ENCODE measurements at regions not wholly inside any gene's neighbourhood (a gene's known extent, or its start where the extent isn't known, plus 50 kb on each side); places are given as distances from the start of the nearest gene placed in this dataset.

DNA sequence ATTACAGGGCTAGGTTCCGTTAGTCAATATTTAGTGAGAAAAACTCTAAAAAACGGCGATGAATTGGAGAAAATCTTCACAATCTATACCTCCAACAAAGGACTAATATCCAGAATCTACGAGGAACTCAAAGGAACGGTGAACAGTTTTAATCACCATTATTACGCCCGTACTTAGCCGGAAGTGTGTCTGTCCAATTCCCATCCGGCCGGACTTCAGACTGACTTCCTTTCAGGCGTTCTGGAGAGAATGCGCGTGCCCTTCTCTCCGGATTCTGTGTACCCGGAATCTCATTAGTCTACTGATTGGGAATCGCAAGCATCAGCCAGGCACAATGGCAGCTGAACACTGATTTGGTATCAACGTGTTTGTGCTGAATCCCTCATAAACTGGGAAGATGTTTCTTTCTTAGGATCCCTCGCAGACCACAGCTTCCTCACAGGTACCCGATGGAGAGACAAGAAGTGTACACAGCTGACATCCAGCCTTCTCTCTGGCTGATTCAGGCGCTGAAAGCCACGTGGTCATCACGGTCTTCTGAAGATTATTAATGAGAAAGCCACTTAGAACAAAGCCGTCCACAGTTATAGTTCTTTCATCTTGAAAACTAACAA is 239.9 kb downstream of the ZNF516 start (continued):
- TF ChIP-seq SPI1 (IDR thresholded peaks at IDR 0.05; ENCODE audit: borderline replicate concordance, low read depth, low read length) (no peak), STAT5B (CRISPR knock-in tag; IDR thresholded peaks at IDR 0.05) (no peak), TRIM24 (IDR thresholded peaks at IDR 0.05) (peak in 1 of 2 experiments; percentile 34; a peak in 1 of 4 replicates), KLF6 (CRISPR knock-in tag; IDR thresholded peaks at IDR 0.05; ENCODE audit: borderline replicate concordance) (no peak), DDX20 (tag; IDR thresholded peaks at IDR 0.05; ENCODE audit: low read depth) (no peak), SMC3 (conservative IDR thresholded peaks at IDR 0.05; ENCODE audit: insufficient read depth, low read depth, low read length) (no peak), NELFE (IDR thresholded peaks at IDR 0.05; ENCODE audit: insufficient read depth, insufficient read length) (no peak), MCM7 (IDR thresholded peaks at IDR 0.05) (no peak), FUS (optimal IDR thresholded peaks at IDR 0.05; ENCODE audit: low read depth, low read length) (no peak), CEBPB (tag; IDR thresholded peaks at IDR 0.05) (no peak), ZEB2 (IDR thresholded peaks at IDR 0.05) (peak; percentile 51; the same call in 1 of the 2 replicates), BHLHE40 (IDR thresholded peaks at IDR 0.05; ENCODE audit: low read length) (no peak), EGR1 (conservative IDR thresholded peaks at IDR 0.05) (no peak), ZFP30 (CRISPR knock-in tag; IDR thresholded peaks at IDR 0.05; ENCODE audit: borderline replicate concordance) (no peak), ZNF778 (CRISPR knock-in tag; IDR thresholded peaks at IDR 0.05) (no peak)
- TF ChIP-seq, protein P1, sequence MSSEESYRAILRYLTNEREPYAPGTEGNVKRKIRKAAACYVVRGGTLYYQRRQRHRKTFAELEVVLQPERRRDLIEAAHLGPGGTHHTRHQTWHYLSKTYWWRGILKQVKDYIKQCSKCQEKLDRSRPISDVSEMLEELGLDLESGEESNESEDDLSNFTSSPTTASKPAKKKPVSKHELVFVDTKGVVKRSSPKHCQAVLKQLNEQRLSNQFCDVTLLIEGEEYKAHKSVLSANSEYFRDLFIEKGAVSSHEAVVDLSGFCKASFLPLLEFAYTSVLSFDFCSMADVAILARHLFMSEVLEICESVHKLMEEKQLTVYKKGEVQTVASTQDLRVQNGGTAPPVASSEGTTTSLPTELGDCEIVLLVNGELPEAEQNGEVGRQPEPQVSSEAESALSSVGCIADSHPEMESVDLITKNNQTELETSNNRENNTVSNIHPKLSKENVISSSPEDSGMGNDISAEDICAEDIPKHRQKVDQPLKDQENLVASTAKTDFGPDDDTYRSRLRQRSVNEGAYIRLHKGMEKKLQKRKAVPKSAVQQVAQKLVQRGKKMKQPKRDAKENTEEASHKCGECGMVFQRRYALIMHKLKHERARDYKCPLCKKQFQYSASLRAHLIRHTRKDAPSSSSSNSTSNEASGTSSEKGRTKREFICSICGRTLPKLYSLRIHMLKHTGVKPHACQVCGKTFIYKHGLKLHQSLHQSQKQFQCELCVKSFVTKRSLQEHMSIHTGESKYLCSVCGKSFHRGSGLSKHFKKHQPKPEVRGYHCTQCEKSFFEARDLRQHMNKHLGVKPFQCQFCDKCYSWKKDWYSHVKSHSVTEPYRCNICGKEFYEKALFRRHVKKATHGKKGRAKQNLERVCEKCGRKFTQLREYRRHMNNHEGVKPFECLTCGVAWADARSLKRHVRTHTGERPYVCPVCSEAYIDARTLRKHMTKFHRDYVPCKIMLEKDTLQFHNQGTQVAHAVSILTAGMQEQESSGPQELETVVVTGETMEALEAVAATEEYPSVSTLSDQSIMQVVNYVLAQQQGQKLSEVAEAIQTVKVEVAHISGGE (CRISPR knock-in tag; IDR thresholded peaks at IDR 0.05), result peak in 2 of 3 experiments; percentile 90 to 98; a peak in 4 of 6 replicates
- TF ChIP-seq, protein P2, sequence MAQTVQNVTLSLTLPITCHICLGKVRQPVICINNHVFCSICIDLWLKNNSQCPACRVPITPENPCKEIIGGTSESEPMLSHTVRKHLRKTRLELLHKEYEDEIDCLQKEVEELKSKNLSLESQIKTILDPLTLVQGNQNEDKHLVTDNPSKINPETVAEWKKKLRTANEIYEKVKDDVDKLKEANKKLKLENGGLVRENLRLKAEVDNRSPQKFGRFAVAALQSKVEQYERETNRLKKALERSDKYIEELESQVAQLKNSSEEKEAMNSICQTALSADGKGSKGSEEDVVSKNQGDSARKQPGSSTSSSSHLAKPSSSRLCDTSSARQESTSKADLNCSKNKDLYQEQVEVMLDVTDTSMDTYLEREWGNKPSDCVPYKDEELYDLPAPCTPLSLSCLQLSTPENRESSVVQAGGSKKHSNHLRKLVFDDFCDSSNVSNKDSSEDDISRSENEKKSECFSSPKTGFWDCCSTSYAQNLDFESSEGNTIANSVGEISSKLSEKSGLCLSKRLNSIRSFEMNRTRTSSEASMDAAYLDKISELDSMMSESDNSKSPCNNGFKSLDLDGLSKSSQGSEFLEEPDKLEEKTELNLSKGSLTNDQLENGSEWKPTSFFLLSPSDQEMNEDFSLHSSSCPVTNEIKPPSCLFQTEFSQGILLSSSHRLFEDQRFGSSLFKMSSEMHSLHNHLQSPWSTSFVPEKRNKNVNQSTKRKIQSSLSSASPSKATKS (CRISPR knock-in tag; IDR thresholded peaks at IDR 0.05), result no peak
- TF ChIP-seq, protein P3, sequence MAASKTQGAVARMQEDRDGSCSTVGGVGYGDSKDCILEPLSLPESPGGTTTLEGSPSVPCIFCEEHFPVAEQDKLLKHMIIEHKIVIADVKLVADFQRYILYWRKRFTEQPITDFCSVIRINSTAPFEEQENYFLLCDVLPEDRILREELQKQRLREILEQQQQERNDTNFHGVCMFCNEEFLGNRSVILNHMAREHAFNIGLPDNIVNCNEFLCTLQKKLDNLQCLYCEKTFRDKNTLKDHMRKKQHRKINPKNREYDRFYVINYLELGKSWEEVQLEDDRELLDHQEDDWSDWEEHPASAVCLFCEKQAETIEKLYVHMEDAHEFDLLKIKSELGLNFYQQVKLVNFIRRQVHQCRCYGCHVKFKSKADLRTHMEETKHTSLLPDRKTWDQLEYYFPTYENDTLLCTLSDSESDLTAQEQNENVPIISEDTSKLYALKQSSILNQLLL (CRISPR knock-in tag; IDR thresholded peaks at IDR 0.05; ENCODE audit: borderline replicate concordance), result no peak

All from K562 (cell line).